HEK293 (cell line): ENCODE measurements at regions not wholly inside any gene's neighbourhood (a gene's known extent, or its start where the extent isn't known, plus 50 kb on each side); places are given as distances from the start of the nearest gene placed in this dataset.

ENCODE experiments used
- CTCF ChIP-seq: fragments of 450-650 bp; formaldehyde crosslinking; IDR thresholded peaks from 2 replicates; pipeline ENCODE4 v1.5.1; 2016; ENCODE audit warnings: missing biosample characterization, missing genetic modification characterization
- ZBTB20 ChIP-seq: fragments of 450-650 bp; formaldehyde crosslinking; IDR thresholded peaks from 2 replicates; pipeline ENCODE4 v1.5.1; 2016; ENCODE audit warnings: missing biosample characterization, missing genetic modification characterization
- ZNF155 ChIP-seq: fragments of 450-650 bp; formaldehyde crosslinking; IDR thresholded peaks from 2 replicates; pipeline ENCODE4 v1.5.1; 2016; ENCODE audit warnings: missing biosample characterization, missing genetic modification characterization
- ZNF157 ChIP-seq: fragments of 450-650 bp; formaldehyde crosslinking; IDR thresholded peaks from 2 replicates; pipeline ENCODE4 v1.5.1; 2016; ENCODE audit warnings: missing biosample characterization, missing genetic modification characterization
- ZNF239 ChIP-seq: fragments of 450-650 bp; formaldehyde crosslinking; IDR thresholded peaks from 2 replicates; pipeline ENCODE4 v1.5.1; 2016; ENCODE audit warnings: missing biosample characterization, missing genetic modification characterization
- ZNF510 ChIP-seq: fragments of 450-650 bp; formaldehyde crosslinking; IDR thresholded peaks from 2 replicates; pipeline ENCODE4 v1.5.1; 2018; ENCODE audit warnings: mild to moderate bottlenecking, missing genetic modification characterization, missing biosample characterization; ENCODE audit not compliant: insufficient replicate concordance
- ZNF777 ChIP-seq: fragments of 450-650 bp; formaldehyde crosslinking; IDR thresholded peaks from 2 replicates; pipeline ENCODE4 v1.5.1; 2017; ENCODE audit warnings: missing biosample characterization, missing genetic modification characterization, borderline replicate concordance
- ZNF791 ChIP-seq: fragments of 450-650 bp; formaldehyde crosslinking; IDR thresholded peaks from 2 replicates; pipeline ENCODE4 v1.5.1; 2016; ENCODE audit warnings: missing biosample characterization, missing genetic modification characterization

GRCh38 chr10:9800011-9800410 lies 1217.7 kb upstream of the CELF2 start:
- no peak for TF ChIP-seq CTCF (tag by site-specific recombination)
- no peak for TF ChIP-seq ZBTB20 (tag by site-specific recombination)
- TF ChIP-seq ZNF510 (tag by site-specific recombination), result no peak
- TF ChIP-seq ZNF239, result no peak
- TF ChIP-seq ZNF791, result no peak
- no peak for TF ChIP-seq ZNF155 (tag by site-specific recombination)
- no peak for TF ChIP-seq ZNF157
- no peak for TF ChIP-seq ZNF777 (tag by site-specific recombination)
